ENCODE measurements at regions not wholly inside any gene's neighbourhood (a gene's known extent, or its start where the extent isn't known, plus 50 kb on each side); places are given as distances from the start of the nearest gene placed in this dataset.

DNA sequence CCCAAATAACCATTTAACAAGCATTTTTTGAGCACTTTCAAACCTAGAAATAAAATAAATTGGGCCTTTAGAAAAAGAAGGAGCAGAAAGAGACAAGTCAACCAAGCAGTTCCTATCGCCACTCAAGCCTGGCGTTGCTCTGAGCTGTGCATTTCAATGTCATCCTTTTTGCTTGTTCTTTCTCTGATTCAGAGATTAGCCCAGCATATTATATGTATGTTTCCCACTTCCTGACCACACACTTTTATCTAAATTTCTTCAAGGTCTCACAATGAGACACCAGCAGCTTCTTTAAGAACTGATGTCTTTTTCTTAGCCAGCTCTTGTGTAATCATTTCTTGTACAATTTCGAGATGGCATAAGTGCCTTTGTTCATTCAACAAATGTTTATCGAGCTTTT lies 344.5 kb upstream of the ID2 start:
- H3K4me2 ChIP-seq (replicated peaks; ENCODE audit: extremely low read depth, low read length, poor library complexity, severe bottlenecking): no peak overlapping the region
- Mint-ChIP-seq H3K27me3 (ENCODE audit: low read depth in 3 of 3) (no peaks in the 10 kb centered on the region), H3K36me3 (peaks cover 3 to 5% of the 10 kb centered on the region in 2 donors), H3K4me1 (peaks cover 27% of the 10 kb centered on the region), H3K4me3 (peak overlapping the region in 1 of 2 donors; percentile 33), H3K9me3 (peaks cover 2 to 14% (median 6%) of the 10 kb centered on the region in 7 donors), H3K27ac (no peak overlapping the region)
- TF ChIP-seq, protein P1, sequence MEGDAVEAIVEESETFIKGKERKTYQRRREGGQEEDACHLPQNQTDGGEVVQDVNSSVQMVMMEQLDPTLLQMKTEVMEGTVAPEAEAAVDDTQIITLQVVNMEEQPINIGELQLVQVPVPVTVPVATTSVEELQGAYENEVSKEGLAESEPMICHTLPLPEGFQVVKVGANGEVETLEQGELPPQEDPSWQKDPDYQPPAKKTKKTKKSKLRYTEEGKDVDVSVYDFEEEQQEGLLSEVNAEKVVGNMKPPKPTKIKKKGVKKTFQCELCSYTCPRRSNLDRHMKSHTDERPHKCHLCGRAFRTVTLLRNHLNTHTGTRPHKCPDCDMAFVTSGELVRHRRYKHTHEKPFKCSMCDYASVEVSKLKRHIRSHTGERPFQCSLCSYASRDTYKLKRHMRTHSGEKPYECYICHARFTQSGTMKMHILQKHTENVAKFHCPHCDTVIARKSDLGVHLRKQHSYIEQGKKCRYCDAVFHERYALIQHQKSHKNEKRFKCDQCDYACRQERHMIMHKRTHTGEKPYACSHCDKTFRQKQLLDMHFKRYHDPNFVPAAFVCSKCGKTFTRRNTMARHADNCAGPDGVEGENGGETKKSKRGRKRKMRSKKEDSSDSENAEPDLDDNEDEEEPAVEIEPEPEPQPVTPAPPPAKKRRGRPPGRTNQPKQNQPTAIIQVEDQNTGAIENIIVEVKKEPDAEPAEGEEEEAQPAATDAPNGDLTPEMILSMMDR (IDR thresholded peaks at IDR 0.05): no peak
- H3K9me3 ChIP-seq (replicated peaks in 1 of 2; ENCODE audit: control insufficient read depth in 1 of 2, insufficient read depth in 1 of 2, low read length in 2 of 2): peaks cover 0 to 5% of the 10 kb centered on the region in 2 donors
- no CpG with 5 or more reads among the region's 4 CpGs for WGBS (ENCODE audit: insufficient coverage)
- peak overlapping the region; percentile 59 for H2AFZ ChIP-seq (ENCODE audit: insufficient read depth, low read depth, low read length, poor library complexity, severe bottlenecking)
- no peaks in the 10 kb centered on the region for H3K79me2 ChIP-seq (ENCODE audit: insufficient read depth, low read length)
- H3K4me1 ChIP-seq (ENCODE audit: control insufficient read depth in 1 of 2, insufficient read depth in 2 of 2, low read length in 2 of 2): peaks cover 19 to 31% of the 10 kb centered on the region in 2 donors
- no peaks in the 10 kb centered on the region for H4K20me1 ChIP-seq (ENCODE audit: insufficient read depth, low read length)
- H3K4me3 ChIP-seq (replicated peaks in 1 of 3; ENCODE audit: low read depth in 2 of 3, low read length in 3 of 3): no peak overlapping the region
- H3K27me3 ChIP-seq (ENCODE audit: control insufficient read depth in 2 of 2, insufficient read depth in 2 of 2, low read length in 2 of 2): no peaks in the 10 kb centered on the region
- no peak for DNase-seq
- H3K9ac ChIP-seq (ENCODE audit: insufficient read depth, low read length, poor library complexity, severe bottlenecking): no peak overlapping the region
- intact Hi-C loops (cut with micrococcal nuclease): loop anchor here in 1 of 2 donors (10.0 kb wide), 1 partner anchor 57 kb away; no protein-coding TSS in a partner anchor
- H3K27ac ChIP-seq (ENCODE audit: low read depth in 1 of 2, low read length in 2 of 2): no peak overlapping the region
- no peaks in the 10 kb centered on the region for H3K36me3 ChIP-seq (replicated peaks in 1 of 2; ENCODE audit: control insufficient read depth in 1 of 2, insufficient read depth in 2 of 2, low read length in 2 of 2)

DNA sequence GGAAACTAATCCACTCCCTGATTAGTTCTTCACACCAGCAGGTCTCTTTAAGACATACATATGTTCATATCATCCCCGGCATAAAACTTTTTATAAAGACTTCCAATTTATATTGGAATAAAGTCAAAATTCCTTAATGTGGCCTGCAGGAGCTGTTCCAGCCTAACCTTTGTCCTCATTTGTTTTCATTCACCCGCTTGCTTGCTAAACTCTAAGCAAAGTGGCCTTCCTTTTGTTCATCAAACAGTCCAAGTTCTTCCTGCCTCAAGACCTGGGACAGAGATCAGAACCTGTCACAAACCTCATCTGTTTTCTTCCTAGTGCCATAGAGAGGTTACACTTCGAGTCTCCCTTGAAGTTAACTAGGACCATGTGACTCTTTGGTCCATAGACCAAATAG lies 339.4 kb upstream of the ID2 start:
- Histone ChIP-seq H3K4me1 (ENCODE audit: control insufficient read depth in 1 of 2, insufficient read depth in 2 of 2, low read length in 2 of 2) (peaks cover 11 to 13% of the 10 kb centered on the region in 2 donors), H3K36me3 (replicated peaks in 1 of 2; ENCODE audit: control insufficient read depth in 1 of 2, insufficient read depth in 2 of 2, low read length in 2 of 2) (no peaks in the 10 kb centered on the region), H3K79me2 (ENCODE audit: insufficient read depth, low read length) (no peaks in the 10 kb centered on the region), H3K4me3 (replicated peaks in 1 of 3; ENCODE audit: low read depth in 2 of 3, low read length in 3 of 3) (no peak overlapping the region), H3K9me3 (replicated peaks in 1 of 2; ENCODE audit: control insufficient read depth in 1 of 2, insufficient read depth in 1 of 2, low read length in 2 of 2) (peaks cover 0 to 5% of the 10 kb centered on the region in 2 donors), H4K20me1 (ENCODE audit: insufficient read depth, low read length) (no peaks in the 10 kb centered on the region), H3K27ac (ENCODE audit: low read depth in 1 of 2, low read length in 2 of 2) (no peak overlapping the region), H2AFZ (ENCODE audit: insufficient read depth, low read depth, low read length, poor library complexity, severe bottlenecking) (no peak overlapping the region), H3K9ac (ENCODE audit: insufficient read depth, low read length, poor library complexity, severe bottlenecking) (no peak overlapping the region), H3K4me2 (replicated peaks; ENCODE audit: extremely low read depth, low read length, poor library complexity, severe bottlenecking) (no peak overlapping the region), H3K27me3 (ENCODE audit: control insufficient read depth in 2 of 2, insufficient read depth in 2 of 2, low read length in 2 of 2) (no peaks in the 10 kb centered on the region)
- peaks cover 0 to 10% (median 6%) of the 10 kb centered on the region in 7 donors for H3K9me3 Mint-ChIP-seq
- TF ChIP-seq, protein P1 (IDR thresholded peaks at IDR 0.05): no peak
- no peak overlapping the region for H3K4me3 Mint-ChIP-seq
- H3K27me3 Mint-ChIP-seq (ENCODE audit: low read depth in 3 of 3): peaks cover 0 to 3% (median 0%) of the 10 kb centered on the region in 3 donors
- peak overlapping the region in 1 of 7 donors; percentile 57 for H3K27ac Mint-ChIP-seq
- DNase-seq: no peak
- intact Hi-C loops (cut with micrococcal nuclease): no loop called here
- peaks cover 19% of the 10 kb centered on the region for H3K4me1 Mint-ChIP-seq
- WGBS (ENCODE audit: insufficient coverage): 100% methylated on average over 2 of the region's 3 CpGs
- peaks cover 0 to 3% of the 10 kb centered on the region in 2 donors for H3K36me3 Mint-ChIP-seq

Data from CD14-positive monocyte (primary cell).